ENCODE measurements at regions not wholly inside any gene's neighbourhood (a gene's known extent, or its start where the extent isn't known, plus 50 kb on each side); places are given as distances from the start of the nearest gene placed in this dataset.

- TF ChIP-seq, protein P1, sequence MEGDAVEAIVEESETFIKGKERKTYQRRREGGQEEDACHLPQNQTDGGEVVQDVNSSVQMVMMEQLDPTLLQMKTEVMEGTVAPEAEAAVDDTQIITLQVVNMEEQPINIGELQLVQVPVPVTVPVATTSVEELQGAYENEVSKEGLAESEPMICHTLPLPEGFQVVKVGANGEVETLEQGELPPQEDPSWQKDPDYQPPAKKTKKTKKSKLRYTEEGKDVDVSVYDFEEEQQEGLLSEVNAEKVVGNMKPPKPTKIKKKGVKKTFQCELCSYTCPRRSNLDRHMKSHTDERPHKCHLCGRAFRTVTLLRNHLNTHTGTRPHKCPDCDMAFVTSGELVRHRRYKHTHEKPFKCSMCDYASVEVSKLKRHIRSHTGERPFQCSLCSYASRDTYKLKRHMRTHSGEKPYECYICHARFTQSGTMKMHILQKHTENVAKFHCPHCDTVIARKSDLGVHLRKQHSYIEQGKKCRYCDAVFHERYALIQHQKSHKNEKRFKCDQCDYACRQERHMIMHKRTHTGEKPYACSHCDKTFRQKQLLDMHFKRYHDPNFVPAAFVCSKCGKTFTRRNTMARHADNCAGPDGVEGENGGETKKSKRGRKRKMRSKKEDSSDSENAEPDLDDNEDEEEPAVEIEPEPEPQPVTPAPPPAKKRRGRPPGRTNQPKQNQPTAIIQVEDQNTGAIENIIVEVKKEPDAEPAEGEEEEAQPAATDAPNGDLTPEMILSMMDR (IDR thresholded peaks at IDR 0.05): no peak
- TF ChIP-seq TP53 (CRISPR knock-in tag; IDR thresholded peaks at IDR 0.05): no peak
- TF ChIP-seq, protein P2, sequence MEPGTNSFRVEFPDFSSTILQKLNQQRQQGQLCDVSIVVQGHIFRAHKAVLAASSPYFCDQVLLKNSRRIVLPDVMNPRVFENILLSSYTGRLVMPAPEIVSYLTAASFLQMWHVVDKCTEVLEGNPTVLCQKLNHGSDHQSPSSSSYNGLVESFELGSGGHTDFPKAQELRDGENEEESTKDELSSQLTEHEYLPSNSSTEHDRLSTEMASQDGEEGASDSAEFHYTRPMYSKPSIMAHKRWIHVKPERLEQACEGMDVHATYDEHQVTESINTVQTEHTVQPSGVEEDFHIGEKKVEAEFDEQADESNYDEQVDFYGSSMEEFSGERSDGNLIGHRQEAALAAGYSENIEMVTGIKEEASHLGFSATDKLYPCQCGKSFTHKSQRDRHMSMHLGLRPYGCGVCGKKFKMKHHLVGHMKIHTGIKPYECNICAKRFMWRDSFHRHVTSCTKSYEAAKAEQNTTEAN (CRISPR knock-in tag; IDR thresholded peaks at IDR 0.05): no peak
Measured at GRCh38 chr13:73157031-73157430, 98.2 kb downstream of the KLF5 start.

All from WTC11 (cell line).